Esophagus muscularis mucosa (tissue), 4 donors: ENCODE measurements at regions not wholly inside any gene's neighbourhood (a gene's known extent, or its start where the extent isn't known, plus 50 kb on each side); places are given as distances from the start of the nearest gene placed in this dataset.

Experiments
- EP300 ChIP-seq: sonication (generic); formaldehyde crosslinking; IDR thresholded peaks from one replicate; pipeline ENCODE4 v1.6.1; 2017; ENCODE audit warnings: antibody characterized with exemption
- POLR2A ChIP-seq: fragments of 450-650 bp; IDR thresholded peaks from one replicate; pipeline ENCODE4 v1.6.1; 2017; ENCODE audit warnings: antibody characterized with exemption, moderate library complexity, mild to moderate bottlenecking, low read depth
- TF ChIP-seq, protein P1 (sequence below), 3 experiments: fragments of 200-600 bp in 2 of 3; fragments of 450-650 bp in 1 of 3; sonication (generic) in 2 of 3; IDR thresholded peaks; one replicate each; pipeline ENCODE4 v1.5.1; 2017 to 2019; ENCODE audit warnings: antibody characterized with exemption in 3 of 3, mild to moderate bottlenecking in 2 of 3, moderate library complexity in 1 of 3

DNA sequence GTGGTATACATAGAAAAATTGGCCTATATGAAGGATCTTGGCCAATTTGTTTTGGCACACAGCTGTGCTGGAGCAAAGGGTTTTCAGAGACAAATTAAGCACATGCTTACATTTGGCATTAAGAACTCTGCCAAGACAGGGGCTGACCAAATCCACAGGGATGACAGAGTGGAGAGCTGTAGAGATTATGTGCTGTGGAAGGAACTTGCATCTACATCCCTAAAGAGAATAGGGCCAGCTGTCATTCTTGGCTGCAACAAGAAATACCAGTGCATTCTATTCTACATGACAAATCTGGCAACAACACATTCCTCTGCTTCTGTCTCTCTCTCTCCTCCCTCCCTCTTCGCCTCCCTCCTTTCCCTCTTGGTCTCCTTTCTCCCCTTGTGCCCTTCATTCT lies 75.6 kb downstream of the POM121L12 start:
- TF ChIP-seq POLR2A, result no peak
- TF ChIP-seq EP300, result no peak
- TF ChIP-seq, protein P1, sequence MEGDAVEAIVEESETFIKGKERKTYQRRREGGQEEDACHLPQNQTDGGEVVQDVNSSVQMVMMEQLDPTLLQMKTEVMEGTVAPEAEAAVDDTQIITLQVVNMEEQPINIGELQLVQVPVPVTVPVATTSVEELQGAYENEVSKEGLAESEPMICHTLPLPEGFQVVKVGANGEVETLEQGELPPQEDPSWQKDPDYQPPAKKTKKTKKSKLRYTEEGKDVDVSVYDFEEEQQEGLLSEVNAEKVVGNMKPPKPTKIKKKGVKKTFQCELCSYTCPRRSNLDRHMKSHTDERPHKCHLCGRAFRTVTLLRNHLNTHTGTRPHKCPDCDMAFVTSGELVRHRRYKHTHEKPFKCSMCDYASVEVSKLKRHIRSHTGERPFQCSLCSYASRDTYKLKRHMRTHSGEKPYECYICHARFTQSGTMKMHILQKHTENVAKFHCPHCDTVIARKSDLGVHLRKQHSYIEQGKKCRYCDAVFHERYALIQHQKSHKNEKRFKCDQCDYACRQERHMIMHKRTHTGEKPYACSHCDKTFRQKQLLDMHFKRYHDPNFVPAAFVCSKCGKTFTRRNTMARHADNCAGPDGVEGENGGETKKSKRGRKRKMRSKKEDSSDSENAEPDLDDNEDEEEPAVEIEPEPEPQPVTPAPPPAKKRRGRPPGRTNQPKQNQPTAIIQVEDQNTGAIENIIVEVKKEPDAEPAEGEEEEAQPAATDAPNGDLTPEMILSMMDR (IDR thresholded peaks at IDR 0.05), result no peak
